Astrocyte (in vitro differentiated cells and primary cell): ENCODE measurements at regions not wholly inside any gene's neighbourhood (a gene's known extent, or its start where the extent isn't known, plus 50 kb on each side); places are given as distances from the start of the nearest gene placed in this dataset.
A peak's percentile ranks its signal among the peaks of the same experiment; 100 is the strongest.

Experiments
- DNase-seq: peaks from one replicate; pipeline ENCODE4 v3.0.0-alpha.2; 2010; ENCODE audit warnings: low read depth
- FAIRE-seq: peaks from 2 replicates; lab custom pipeline; 2011; peaks lifted over from hg19 to GRCh38; lab: Jason Lieb, UNC
- H2AFZ ChIP-seq: 2 replicates; pipeline ENCODE4 v1.6.0; 2012; ENCODE audit warnings: low read depth, low read length, inconsistent platforms
- H3K27ac ChIP-seq: 2 replicates; pipeline ENCODE4 v1.5.1; 2011; ENCODE audit warnings: low read depth, low read length, inconsistent platforms
- H3K27me3 ChIP-seq: 2 replicates; pipeline ENCODE4 v1.6.0; 2011; ENCODE audit warnings: low read length, inconsistent platforms; ENCODE audit not compliant: insufficient read depth
- H3K36me3 ChIP-seq: 2 replicates; pipeline ENCODE4 v1.5.1; 2011; ENCODE audit warnings: low read length, inconsistent platforms; ENCODE audit not compliant: insufficient read depth
- H3K4me1 ChIP-seq: 2 replicates; pipeline ENCODE4 v1.5.1; 2011; ENCODE audit warnings: low read length, inconsistent platforms; ENCODE audit not compliant: insufficient read depth
- H3K4me2 ChIP-seq: 2 replicates; pipeline ENCODE4 v1.6.0; 2012; ENCODE audit warnings: low read length, inconsistent platforms
- H3K4me3 ChIP-seq: 2 replicates; pipeline ENCODE4 v1.5.1; 2011; ENCODE audit warnings: low read depth, mild to moderate bottlenecking, low read length, inconsistent platforms; ENCODE audit not compliant: insufficient read depth
- H3K79me2 ChIP-seq: 2 replicates; pipeline ENCODE4 v1.6.0; 2012; ENCODE audit warnings: mild to moderate bottlenecking, low read length, inconsistent platforms; ENCODE audit not compliant: insufficient read depth
- H3K9ac ChIP-seq: 2 replicates; pipeline ENCODE4 v1.6.0; 2012; ENCODE audit warnings: mild to moderate bottlenecking, low read length, inconsistent platforms
- H3K9me3 ChIP-seq: 2 replicates; pipeline ENCODE4 v1.5.1; 2012; ENCODE audit warnings: low read depth, mild to moderate bottlenecking, low read length, inconsistent platforms; ENCODE audit not compliant: insufficient read depth
- H4K20me1 ChIP-seq: 2 replicates; pipeline ENCODE4 v1.6.0; 2012; ENCODE audit warnings: low read length, inconsistent platforms; ENCODE audit not compliant: insufficient read depth
- H3K27ac Mint-ChIP-seq: one replicate; pipeline ENCODE4 v1.8.0; 2021; ENCODE audit warnings: mild to moderate bottlenecking, mixed read lengths; ENCODE audit not compliant: unreplicated experiment
- H3K27me3 Mint-ChIP-seq: one replicate; pipeline ENCODE4 v1.8.0; 2021; ENCODE audit warnings: low read depth, mixed read lengths; ENCODE audit not compliant: unreplicated experiment
- H3K36me3 Mint-ChIP-seq: one replicate; pipeline ENCODE4 v1.8.0; 2021; ENCODE audit warnings: low read depth, mixed read lengths; ENCODE audit not compliant: unreplicated experiment
- H3K4me1 Mint-ChIP-seq: one replicate; pipeline ENCODE4 v1.8.0; 2021; ENCODE audit warnings: low read depth, mixed read lengths; ENCODE audit not compliant: unreplicated experiment
- H3K4me3 Mint-ChIP-seq: one replicate; pipeline ENCODE4 v1.8.0; 2021; ENCODE audit warnings: mild to moderate bottlenecking, moderate library complexity, mixed read lengths; ENCODE audit not compliant: unreplicated experiment
- H3K9me3 Mint-ChIP-seq: one replicate; pipeline ENCODE4 v1.8.0; 2021; ENCODE audit warnings: mild to moderate bottlenecking, mixed read lengths; ENCODE audit not compliant: unreplicated experiment
- CTCF ChIP-seq: IDR thresholded peaks from 2 replicates; pipeline ENCODE4 v1.5.1; 2011; ENCODE audit warnings: low read depth, mild to moderate bottlenecking, inconsistent platforms, low read length, moderate library complexity; ENCODE audit not compliant: insufficient read depth
- EZH2 ChIP-seq: IDR thresholded peaks from 2 replicates; pipeline ENCODE4 v1.6.1; 2012; ENCODE audit warnings: mild to moderate bottlenecking, low read length, inconsistent platforms; ENCODE audit not compliant: insufficient read depth

- peak overlapping the region; percentile 55 for H3K27ac Mint-ChIP-seq
- H4K20me1 ChIP-seq, result no peaks in the 10 kb centered on the region
Observed at GRCh38 chr2:234851451-234851850, 100.4 kb upstream of the SH3BP4 start.

GRCh38 chr2:234850818-234851217, 101.0 kb upstream of the SH3BP4 start:
- TF ChIP-seq CTCF (no peak), EZH2 (no peak)
- DNase-seq, result no peak
- H2AFZ ChIP-seq, result no peak overlapping the region
- no peaks in the 10 kb centered on the region for H3K79me2 ChIP-seq
- Mint-ChIP-seq H3K4me3 (no peak overlapping the region), H3K27me3 (peaks cover 13% of the 10 kb centered on the region), H3K36me3 (peaks cover 2% of the 10 kb centered on the region), H3K27ac (no peak overlapping the region), H3K4me1 (peaks cover 15% of the 10 kb centered on the region), H3K9me3 (peaks cover 13% of the 10 kb centered on the region)
- no peak overlapping the region for H3K9ac ChIP-seq
- no peaks in the 10 kb centered on the region for H3K27me3 ChIP-seq
- H3K4me2 ChIP-seq, result no peak overlapping the region
- no peak overlapping the region for H3K27ac ChIP-seq
- H3K4me1 ChIP-seq, result peaks cover 3% of the 10 kb centered on the region
- no peaks in the 10 kb centered on the region for H3K9me3 ChIP-seq
- no peaks in the 10 kb centered on the region for H3K36me3 ChIP-seq
- no peak for FAIRE-seq
- H4K20me1 ChIP-seq, result no peaks in the 10 kb centered on the region
- H3K4me3 ChIP-seq, result no peak overlapping the region

More at GRCh38 chr2:234851451-234851850, 100.4 kb upstream of the SH3BP4 start:
- no peak for TF ChIP-seq EZH2
- TF ChIP-seq CTCF, result no peak
- Histone ChIP-seq H3K36me3 (no peaks in the 10 kb centered on the region), H3K79me2 (no peaks in the 10 kb centered on the region), H3K4me2 (no peak overlapping the region), H3K27me3 (no peaks in the 10 kb centered on the region), H3K9ac (no peak overlapping the region), H3K4me3 (no peak overlapping the region), H3K9me3 (no peaks in the 10 kb centered on the region), H3K4me1 (peaks cover 3% of the 10 kb centered on the region), H3K27ac (no peak overlapping the region), H2AFZ (no peak overlapping the region)
- Mint-ChIP-seq H3K9me3 (peaks cover 13% of the 10 kb centered on the region), H3K36me3 (peaks cover 2% of the 10 kb centered on the region), H3K4me1 (peaks cover 15% of the 10 kb centered on the region), H3K27me3 (peaks cover 13% of the 10 kb centered on the region), H3K4me3 (no peak overlapping the region)
- DNase-seq, result no peak
- no peak for FAIRE-seq

- Mint-ChIP-seq H3K27me3 (peaks cover 13% of the 10 kb centered on the region), H3K4me1 (peaks cover 15% of the 10 kb centered on the region)
Observed at GRCh38 chr2:234849678-234850077, 102.1 kb upstream of the SH3BP4 start.

More at GRCh38 chr2:234849678-234850077, 102.1 kb upstream of the SH3BP4 start:
- DNase-seq (no peak), FAIRE-seq (no peak)
- H3K27me3 ChIP-seq, result no peaks in the 10 kb centered on the region
- TF ChIP-seq EZH2 (no peak), CTCF (no peak)
- H3K4me2 ChIP-seq, result no peak overlapping the region
- Mint-ChIP-seq H3K4me3 (no peak overlapping the region), H3K27ac (no peak overlapping the region), H3K9me3 (peaks cover 8% of the 10 kb centered on the region), H3K36me3 (peaks cover 2% of the 10 kb centered on the region)
- H3K9me3 ChIP-seq, result no peaks in the 10 kb centered on the region
- H3K4me1 ChIP-seq, result peaks cover 3% of the 10 kb centered on the region
- H3K36me3 ChIP-seq, result no peaks in the 10 kb centered on the region
- no peaks in the 10 kb centered on the region for H3K79me2 ChIP-seq
- no peak overlapping the region for H2AFZ ChIP-seq
- H3K27ac ChIP-seq, result no peak overlapping the region
- H3K4me3 ChIP-seq, result no peak overlapping the region
- H4K20me1 ChIP-seq, result no peaks in the 10 kb centered on the region
- H3K9ac ChIP-seq, result no peak overlapping the region
